Peyer's patch (tissue), 4 donors: ENCODE measurements at regions not wholly inside any gene's neighbourhood (a gene's known extent, or its start where the extent isn't known, plus 50 kb on each side); places are given as distances from the start of the nearest gene placed in this dataset.

ENCODE experiments used
- CTCF ChIP-seq, 6 experiments: fragments of 450-650 bp in 4 of 6; fragments of 200-600 bp in 2 of 6; sonication (generic) in 1 of 6; IDR thresholded peaks; one replicate each; pipeline ENCODE4 v1.5.1; 2017 to 2019; ENCODE audit warnings: antibody characterized with exemption in 6 of 6, mild to moderate bottlenecking in 3 of 6, moderate library complexity in 1 of 6
- POLR2A ChIP-seq, 2 donors: fragments of 450-650 bp; IDR thresholded peaks; one replicate each; pipeline ENCODE4 v1.5.1; 2017; ENCODE audit warnings: antibody characterized with exemption in 2 of 2, mild to moderate bottlenecking in 2 of 2, moderate library complexity in 2 of 2

- no peak for TF ChIP-seq CTCF (IDR thresholded peaks at IDR 0.05)
- TF ChIP-seq POLR2A (IDR thresholded peaks at IDR 0.05) = no peak
These were observed 539.3 kb upstream of the ISX start for GRCh38 chr22:34526681-34527080.
